ENCODE measurements at regions not wholly inside any gene's neighbourhood (a gene's known extent, or its start where the extent isn't known, plus 50 kb on each side); places are given as distances from the start of the nearest gene placed in this dataset.

GRCh38 chr20:50367104-50367674 lies 143.0 kb upstream of the PTPN1 start:
- ChIA-PET CTCF (no interaction called here), POLR2A (no interaction called here)

GRCh38 chr20:50367739-50368375 lies 142.3 kb upstream of the PTPN1 start:
- no peak overlapping the region for H3K4me3 ChIP-seq (ENCODE audit: low read depth, low read length)
- POLR2A ChIA-PET: no interaction called here
- no peak for TF ChIP-seq CTCF (IDR thresholded peaks at IDR 0.05; ENCODE audit: insufficient read depth, low read length, missing control alignments)
- CTCF ChIA-PET: interaction anchor here (1.6 kb wide), 1 partner anchor 11 kb away, joined by 5 read pairs; no protein-coding TSS in a partner anchor
- no peak for DNase-seq (ENCODE audit: low read depth, low spot score)

More at GRCh38 chr20:50367104-50367674, 143.0 kb upstream of the PTPN1 start:
- no peak for TF ChIP-seq CTCF (IDR thresholded peaks at IDR 0.05; ENCODE audit: insufficient read depth, low read length, missing control alignments)
- no peak for DNase-seq (ENCODE audit: low read depth, low spot score)
- no peak overlapping the region for H3K4me3 ChIP-seq (ENCODE audit: low read depth, low read length)

GRCh38 chr20:50368386-50368785 lies 141.8 kb upstream of the PTPN1 start:
- no peak for DNase-seq (ENCODE audit: low read depth, low spot score)
- POLR2A ChIA-PET: no interaction called here
- H3K4me3 ChIP-seq (ENCODE audit: low read depth, low read length): no peak overlapping the region
- CTCF ChIA-PET: interaction anchor here (1.6 kb wide), 1 partner anchor 10 kb away, joined by 5 read pairs; no protein-coding TSS in a partner anchor
- TF ChIP-seq CTCF (IDR thresholded peaks at IDR 0.05; ENCODE audit: insufficient read depth, low read length, missing control alignments): no peak

GRCh38 chr20:50368813-50369224 lies 141.4 kb upstream of the PTPN1 start:
- no peak for DNase-seq (ENCODE audit: low read depth, low spot score)
- TF ChIP-seq CTCF (IDR thresholded peaks at IDR 0.05; ENCODE audit: insufficient read depth, low read length, missing control alignments): no peak
- POLR2A ChIA-PET: no interaction called here
- CTCF ChIA-PET: interaction anchor here (1.5 to 1.6 kb wide), 2 partner anchors 10 to 181 kb away, joined by 4 to 5 read pairs; no protein-coding TSS in a partner anchor
- no peak overlapping the region for H3K4me3 ChIP-seq (ENCODE audit: low read depth, low read length)

GRCh38 chr20:50369225-50370035 lies 140.8 kb upstream of the PTPN1 start:
- H3K4me3 ChIP-seq (ENCODE audit: low read depth, low read length): no peak overlapping the region
- ChIA-PET CTCF (interaction anchor here (1.3 to 1.6 kb wide), 3 partner anchors 9 to 181 kb away, joined by 3 to 5 read pairs (median 4); no protein-coding TSS in a partner anchor), POLR2A (no interaction called here)
- DNase-seq (ENCODE audit: low read depth, low spot score): no peak
- TF ChIP-seq CTCF (IDR thresholded peaks at IDR 0.05; ENCODE audit: insufficient read depth, low read length, missing control alignments): no peak

Measured in AG04449 (cell line).